ENCODE measurements at regions not wholly inside any gene's neighbourhood (a gene's known extent, or its start where the extent isn't known, plus 50 kb on each side); places are given as distances from the start of the nearest gene placed in this dataset.
"Not testable (repeated sequence)": the region's sequence is repeated elsewhere in the genome, so short reads cannot be mapped to it uniquely, and the experiment has no call there.

- TF ChIP-seq CTCF, POLR2AphosphoS5, POLR2A (IDR thresholded peaks at IDR 0.05): not testable (repeated sequence)
These were observed 230.3 kb downstream of the SHCBP1 start for GRCh38 chr16:46390660-46391462.

Measured in upper lobe of left lung (tissue), 4 donors.